HG02981 (cell line): ENCODE measurements at regions not wholly inside any gene's neighbourhood (a gene's known extent, or its start where the extent isn't known, plus 50 kb on each side); places are given as distances from the start of the nearest gene placed in this dataset.

ENCODE experiments used
- ATAC-seq: cut with Tn5 transposase; IDR thresholded peaks from one replicate; pipeline ENCODE4 v1.9.1; 2021; ENCODE audit warnings: mild to moderate bottlenecking, moderate library complexity; ENCODE audit not compliant: unreplicated experiment

DNA sequence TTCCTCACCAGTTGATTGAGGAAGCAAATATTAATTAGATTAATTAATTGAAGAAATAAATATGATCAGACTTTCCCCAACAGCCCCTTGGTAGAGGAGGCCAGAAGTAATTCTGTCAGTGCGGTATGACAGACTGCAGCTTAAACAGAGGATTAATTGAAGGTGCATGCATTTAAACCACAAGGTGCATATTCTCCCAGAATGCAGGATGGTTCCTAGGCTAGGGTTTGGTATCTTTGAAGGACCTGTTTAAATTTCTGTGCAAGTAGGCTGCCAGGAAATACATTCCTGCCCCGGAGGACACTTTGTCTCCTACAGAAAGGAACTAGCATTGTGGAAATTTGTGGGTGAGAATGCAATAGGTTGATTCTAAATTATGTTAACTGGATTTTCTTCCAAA lies 50.5 kb upstream of the PALM2AKAP2 start:
- no peak for ATAC-seq
